Cardiac muscle cell (in vitro differentiated cells and primary cell): ENCODE measurements at regions not wholly inside any gene's neighbourhood (a gene's known extent, or its start where the extent isn't known, plus 50 kb on each side); places are given as distances from the start of the nearest gene placed in this dataset.

ENCODE experiments used
- DNase-seq, 2 donors: peaks; one replicate each; pipeline versions ENCODE4 v3.0.0 to v3.0.0-alpha.2; 2010 to 2017; ENCODE audit warnings: low read depth in 1 of 2, low spot score in 1 of 2
- H3K27ac ChIP-seq: fragments of 200-600 bp; sonication (generic); 2 replicates; pipeline ENCODE4 v1.5.1; 2016
- H3K27me3 ChIP-seq: fragments of 200-600 bp; sonication (generic); 2 replicates; pipeline ENCODE4 v1.6.0; 2016; ENCODE audit warnings: control low read depth
- H3K36me3 ChIP-seq: fragments of 200-600 bp; sonication (generic); 2 replicates; pipeline ENCODE4 v1.5.1; 2016; ENCODE audit warnings: control low read depth
- H3K4me1 ChIP-seq: fragments of 200-600 bp; sonication (generic); 2 replicates; pipeline ENCODE4 v1.8.1; 2017; ENCODE audit warnings: low read depth, mild to moderate bottlenecking, mixed run types
- H3K4me3 ChIP-seq: fragments of 200-600 bp; sonication (generic); 2 replicates; pipeline ENCODE4 v1.5.1; 2016; ENCODE audit warnings: mild to moderate bottlenecking
- H3K9me3 ChIP-seq: fragments of 200-600 bp; sonication (generic); 2 replicates; pipeline ENCODE4 v1.5.1; 2017; ENCODE audit warnings: low read depth, mild to moderate bottlenecking, control low read depth
- CTCF ChIP-seq: IDR thresholded peaks from 2 replicates; pipeline ENCODE4 v1.5.1; 2012; ENCODE audit warnings: low read depth, mild to moderate bottlenecking, low read length

- Histone ChIP-seq H3K27me3 (no peaks in the 10 kb centered on the region), H3K9me3 (no peaks in the 10 kb centered on the region), H3K4me1 (peaks cover 4% of the 10 kb centered on the region), H3K27ac (no peak overlapping the region), H3K4me3 (no peak overlapping the region), H3K36me3 (no peaks in the 10 kb centered on the region)
- no peak for DNase-seq
- TF ChIP-seq CTCF: no peak
Measured at GRCh38 chr10:21308946-21309345, 216.5 kb downstream of the SKIDA1 start.

- Histone ChIP-seq H3K4me1 (no peaks in the 10 kb centered on the region), H3K27me3 (no peaks in the 10 kb centered on the region), H3K9me3 (no peaks in the 10 kb centered on the region), H3K36me3 (no peaks in the 10 kb centered on the region), H3K4me3 (no peak overlapping the region), H3K27ac (no peak overlapping the region)
- TF ChIP-seq CTCF: no peak
- DNase-seq: no peak
Measured at GRCh38 chr10:21308018-21308417, 217.5 kb downstream of the SKIDA1 start.

- no peak for TF ChIP-seq CTCF
- no peaks in the 10 kb centered on the region for H3K27me3 ChIP-seq
- H3K36me3 ChIP-seq: no peaks in the 10 kb centered on the region
- no peak overlapping the region for H3K4me3 ChIP-seq
- H3K27ac ChIP-seq: no peak overlapping the region
- no peaks in the 10 kb centered on the region for H3K4me1 ChIP-seq
- H3K9me3 ChIP-seq: no peaks in the 10 kb centered on the region
- no peak for DNase-seq
Measured at GRCh38 chr10:21304608-21305007, 220.9 kb downstream of the SKIDA1 start.

- H3K27me3 ChIP-seq: no peaks in the 10 kb centered on the region
- no peaks in the 10 kb centered on the region for H3K4me1 ChIP-seq
- H3K4me3 ChIP-seq: no peak overlapping the region
- TF ChIP-seq CTCF: no peak
- no peaks in the 10 kb centered on the region for H3K36me3 ChIP-seq
- no peak overlapping the region for H3K27ac ChIP-seq
- no peaks in the 10 kb centered on the region for H3K9me3 ChIP-seq
- DNase-seq: peak in 1 of 2 donors; percentile 73
Measured at GRCh38 chr10:21304198-21304597, 221.3 kb downstream of the SKIDA1 start.

- DNase-seq: no peak
- Histone ChIP-seq H3K36me3 (no peaks in the 10 kb centered on the region), H3K4me1 (no peaks in the 10 kb centered on the region), H3K27ac (no peak overlapping the region), H3K27me3 (no peaks in the 10 kb centered on the region), H3K9me3 (no peaks in the 10 kb centered on the region), H3K4me3 (no peak overlapping the region)
- TF ChIP-seq CTCF: no peak
Measured at GRCh38 chr10:21300551-21300950, 224.9 kb downstream of the SKIDA1 start.

GRCh38 chr10:21299330-21299729 lies 226.2 kb downstream of the SKIDA1 start:
- no peak for DNase-seq
- H3K27me3 ChIP-seq: no peaks in the 10 kb centered on the region
- H3K4me1 ChIP-seq: peaks cover 2% of the 10 kb centered on the region
- H3K27ac ChIP-seq: no peak overlapping the region
- no peaks in the 10 kb centered on the region for H3K36me3 ChIP-seq
- no peak for TF ChIP-seq CTCF
- H3K4me3 ChIP-seq: no peak overlapping the region
- H3K9me3 ChIP-seq: no peaks in the 10 kb centered on the region
